ENCODE measurements at regions not wholly inside any gene's neighbourhood (a gene's known extent, or its start where the extent isn't known, plus 50 kb on each side); places are given as distances from the start of the nearest gene placed in this dataset.

- TF ChIP-seq POLR2AphosphoS5 (IDR thresholded peaks at IDR 0.05; ENCODE audit: low read depth, low read length) (no peak), POLR2A (IDR thresholded peaks at IDR 0.05; ENCODE audit: low read depth, low read length) (no peak), TAF1 (IDR thresholded peaks at IDR 0.05; ENCODE audit: low read depth, low read length) (no peak)
These were observed 94.7 kb upstream of the N4BP1 start for GRCh38 chr16:48704710-48705109.

Data from GM12891 (cell line).